SKM-1 (cell line): ENCODE measurements at regions not wholly inside any gene's neighbourhood (a gene's known extent, or its start where the extent isn't known, plus 50 kb on each side); places are given as distances from the start of the nearest gene placed in this dataset.
"Not testable (repeated sequence)": the region's sequence is repeated elsewhere in the genome, so short reads cannot be mapped to it uniquely, and the experiment has no call there.

Source experiments
- DNase-seq: peaks from one replicate; lab custom pipeline; 2025; ENCODE audit not compliant: unreplicated experiment; lab: John Stamatoyannopoulos, UW

- DNase-seq = no peak
Measured at GRCh38 chr3:72538070-72538745, 310.0 kb downstream of the SHQ1 start.

GRCh38 chr3:72537448-72537847, 310.8 kb downstream of the SHQ1 start:
- no peak for DNase-seq

- DNase-seq = no peak
Measured at GRCh38 chr3:72536878-72537267, 311.4 kb downstream of the SHQ1 start.

- no peak for DNase-seq
Measured at GRCh38 chr3:72536206-72536877, 311.9 kb downstream of the SHQ1 start.

GRCh38 chr3:72535772-72536171, 312.5 kb downstream of the SHQ1 start:
- DNase-seq = no peak

- DNase-seq = no peak
Measured at GRCh38 chr3:72533591-72534473, 314.4 kb downstream of the SHQ1 start.

- no peak for DNase-seq
Measured at GRCh38 chr3:72530426-72530825, 317.8 kb downstream of the SHQ1 start.

- no peak for DNase-seq
Measured at GRCh38 chr3:72529081-72529480, 319.2 kb downstream of the SHQ1 start.

GRCh38 chr3:72523429-72524151, 324.7 kb downstream of the SHQ1 start:
- DNase-seq = peak; percentile 99

GRCh38 chr3:72520690-72521308, 327.4 kb downstream of the SHQ1 start:
- DNase-seq = no peak

- no peak for DNase-seq
Measured at GRCh38 chr3:72519946-72520604, 328.2 kb downstream of the SHQ1 start.

- no peak for DNase-seq
Measured at GRCh38 chr3:72517921-72518424, 330.3 kb downstream of the SHQ1 start.

GRCh38 chr3:72517336-72517735, 330.9 kb downstream of the SHQ1 start:
- DNase-seq = no peak

GRCh38 chr3:72516361-72516760, 331.9 kb downstream of the SHQ1 start:
- no peak for DNase-seq

- no peak for DNase-seq
Measured at GRCh38 chr3:72515941-72516340, 332.3 kb downstream of the SHQ1 start.

- no peak for DNase-seq
Measured at GRCh38 chr3:72515281-72515680, 333.0 kb downstream of the SHQ1 start.

- no peak for DNase-seq
Measured at GRCh38 chr3:72510247-72510646, 338.0 kb downstream of the SHQ1 start.

GRCh38 chr3:72505539-72506405, 342.5 kb downstream of the SHQ1 start:
- DNase-seq = no peak

- not testable (repeated sequence) for DNase-seq
Measured at GRCh38 chr3:72497501-72497900, 350.7 kb downstream of the SHQ1 start.
